Sigmoid colon (tissue), 6 donors: ENCODE measurements at regions not wholly inside any gene's neighbourhood (a gene's known extent, or its start where the extent isn't known, plus 50 kb on each side); places are given as distances from the start of the nearest gene placed in this dataset.

Experiments
- DNase-seq: peaks from one replicate; pipeline ENCODE4 v3.0.0-alpha.2; 2019
- H3K27ac ChIP-seq, 4 donors: fragments of 200-600 bp; sonication (generic); one replicate each; pipeline ENCODE4 v1.5.1; 2016 to 2019; ENCODE audit warnings: mild to moderate bottlenecking in 1 of 4
- H3K27me3 ChIP-seq, 3 donors: fragments of 200-600 bp; sonication (generic); one replicate each; pipeline ENCODE4 v1.5.1; 2019; ENCODE audit warnings: mild to moderate bottlenecking in 1 of 3
- H3K36me3 ChIP-seq, 4 donors: fragments of 200-600 bp; sonication (generic); one replicate each; pipeline ENCODE4 v1.5.1; 2016 to 2019
- H3K4me1 ChIP-seq, 4 donors: fragments of 200-600 bp; sonication (generic); one replicate each; pipeline ENCODE4 v1.5.1; 2017 to 2019
- H3K4me3 ChIP-seq, 4 donors: fragments of 200-600 bp; sonication (generic); one replicate each; pipeline ENCODE4 v1.5.1; 2017 to 2019; ENCODE audit warnings: mild to moderate bottlenecking in 2 of 4, moderate library complexity in 1 of 4
- H3K9me3 ChIP-seq, 4 donors: fragments of 200-600 bp in 3 of 4; sonication (generic) in 3 of 4; one replicate each; pipeline versions ENCODE4 v1.5.1 to v1.6.1; 2013 to 2019
- EP300 ChIP-seq, 4 donors: sonication (generic); formaldehyde crosslinking; IDR thresholded peaks; one replicate each; pipeline ENCODE4 v1.6.1; 2017; ENCODE audit warnings: antibody characterized with exemption in 4 of 4
- POLR2A ChIP-seq, 2 donors: fragments of 450-650 bp; IDR thresholded peaks; one replicate each; pipeline ENCODE4 v1.6.1; 2016; ENCODE audit warnings: antibody characterized with exemption in 2 of 2, mild to moderate bottlenecking in 2 of 2, moderate library complexity in 2 of 2
- POLR2AphosphoS5 ChIP-seq, 4 donors: sonication (generic); formaldehyde crosslinking; IDR thresholded peaks; one replicate each; pipeline ENCODE4 v1.6.1; 2017; ENCODE audit warnings: antibody characterized with exemption in 4 of 4
- WGBS, 2 donors: extraction: QIAGEN DNeasy Blood & Tissue Kit; methylation state at CpG; one replicate each; pipeline ENCODE4 v1.1.7; 2013; 5-methylcytosine and 5-hydroxymethylcytosine counted together
- intact Hi-C: fragments of 100-400 bp; cut with DNase I; formaldehyde crosslinking; loops from one replicate; pipeline ENCODE4 v1.15.1; 2023
- TF ChIP-seq, protein P1 (sequence below), 4 experiments: fragments of 450-650 bp in 3 of 4; fragments of 200-600 bp in 1 of 4; IDR thresholded peaks; one replicate each; pipeline ENCODE4 v1.5.1; 2016 to 2019; ENCODE audit warnings: antibody characterized with exemption in 4 of 4, mild to moderate bottlenecking in 3 of 4, moderate library complexity in 2 of 4
- donor health status: healthy with polysubstance abuse.
- donor health status: healthy.

DNA sequence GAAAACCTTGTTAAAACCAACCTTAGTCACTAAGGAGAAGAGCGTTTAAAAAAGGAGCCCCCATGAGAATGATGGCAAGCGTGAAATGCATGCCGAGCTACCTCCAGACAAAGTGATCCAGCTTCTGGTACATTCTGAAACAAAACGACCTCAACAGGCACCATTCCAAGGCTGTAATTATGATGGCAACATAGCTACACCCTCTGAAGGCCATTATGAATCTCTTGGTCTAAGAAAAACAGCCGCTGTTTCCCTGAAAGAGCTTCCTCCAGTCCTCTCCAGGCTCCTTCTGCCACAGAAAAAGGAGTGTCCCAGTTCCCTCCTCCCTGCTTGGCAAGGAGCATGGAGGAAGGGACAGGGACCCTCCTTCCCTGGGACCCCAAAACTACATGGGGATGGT lies 50.0 kb upstream of the ABLIM1 start:
- intact Hi-C loops: loop anchor here (10.0 kb wide), 1 partner anchor 77 kb away; no protein-coding TSS in a partner anchor
- Histone ChIP-seq H3K36me3 (no peaks in the 10 kb centered on the region), H3K4me3 (no peak overlapping the region), H3K27ac (no peak overlapping the region), H3K9me3 (no peaks in the 10 kb centered on the region), H3K4me1 (peaks cover 0 to 3% (median under 1%) of the 10 kb centered on the region in 4 donors), H3K27me3 (no peaks in the 10 kb centered on the region)
- TF ChIP-seq EP300 (IDR thresholded peaks at IDR 0.05): no peak
- TF ChIP-seq, protein P1, sequence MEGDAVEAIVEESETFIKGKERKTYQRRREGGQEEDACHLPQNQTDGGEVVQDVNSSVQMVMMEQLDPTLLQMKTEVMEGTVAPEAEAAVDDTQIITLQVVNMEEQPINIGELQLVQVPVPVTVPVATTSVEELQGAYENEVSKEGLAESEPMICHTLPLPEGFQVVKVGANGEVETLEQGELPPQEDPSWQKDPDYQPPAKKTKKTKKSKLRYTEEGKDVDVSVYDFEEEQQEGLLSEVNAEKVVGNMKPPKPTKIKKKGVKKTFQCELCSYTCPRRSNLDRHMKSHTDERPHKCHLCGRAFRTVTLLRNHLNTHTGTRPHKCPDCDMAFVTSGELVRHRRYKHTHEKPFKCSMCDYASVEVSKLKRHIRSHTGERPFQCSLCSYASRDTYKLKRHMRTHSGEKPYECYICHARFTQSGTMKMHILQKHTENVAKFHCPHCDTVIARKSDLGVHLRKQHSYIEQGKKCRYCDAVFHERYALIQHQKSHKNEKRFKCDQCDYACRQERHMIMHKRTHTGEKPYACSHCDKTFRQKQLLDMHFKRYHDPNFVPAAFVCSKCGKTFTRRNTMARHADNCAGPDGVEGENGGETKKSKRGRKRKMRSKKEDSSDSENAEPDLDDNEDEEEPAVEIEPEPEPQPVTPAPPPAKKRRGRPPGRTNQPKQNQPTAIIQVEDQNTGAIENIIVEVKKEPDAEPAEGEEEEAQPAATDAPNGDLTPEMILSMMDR (IDR thresholded peaks at IDR 0.05): no peak
- no peak for TF ChIP-seq POLR2AphosphoS5 (IDR thresholded peaks at IDR 0.05)
- no peak for TF ChIP-seq POLR2A (IDR thresholded peaks at IDR 0.05)
- WGBS, 2 donors: 59 to 83% methylated on average over 5 of the region's 5 CpGs
- DNase-seq: no peak

DNA sequence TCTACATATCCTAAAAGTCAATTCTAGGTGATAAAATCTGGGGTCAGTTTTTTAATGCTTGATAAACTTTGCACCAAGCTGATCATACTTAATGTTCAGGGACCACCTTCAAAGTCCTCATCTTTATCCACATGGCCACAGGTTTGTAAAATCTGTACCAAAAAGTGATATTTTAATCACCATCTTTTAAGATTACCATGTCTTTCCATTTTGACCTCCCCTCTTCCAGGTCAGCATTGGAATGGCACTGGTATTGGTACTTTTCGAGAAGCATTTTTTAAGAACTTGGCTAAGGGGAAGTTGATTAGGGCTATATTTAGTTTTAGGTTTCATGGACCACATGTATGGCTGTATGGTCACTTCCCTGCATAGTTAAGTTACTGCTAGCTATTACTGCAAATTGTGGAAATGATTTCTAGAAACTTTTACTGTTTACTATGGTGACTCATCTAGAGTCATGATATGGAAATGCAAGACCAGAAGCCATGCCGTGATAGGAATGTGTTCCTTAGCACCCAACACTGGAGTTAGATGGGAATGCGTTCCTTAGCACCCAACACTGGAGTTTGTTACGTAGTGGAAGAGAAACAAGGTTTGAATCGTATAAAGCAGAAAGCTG lies 50.8 kb upstream of the ABLIM1 start:
- 74 to 83% methylated on average over 5 of the region's 5 CpGs for WGBS, 2 donors
- Histone ChIP-seq H3K27me3 (no peaks in the 10 kb centered on the region), H3K9me3 (no peaks in the 10 kb centered on the region), H3K4me1 (peaks cover 0 to 10% (median 4%) of the 10 kb centered on the region in 4 donors), H3K36me3 (no peaks in the 10 kb centered on the region), H3K27ac (no peak overlapping the region), H3K4me3 (no peak overlapping the region)
- DNase-seq: no peak
- intact Hi-C loops: loop anchor here (10.0 kb wide), 1 partner anchor 76 kb away; no protein-coding TSS in a partner anchor
- TF ChIP-seq POLR2AphosphoS5 (IDR thresholded peaks at IDR 0.05) (no peak), EP300 (IDR thresholded peaks at IDR 0.05) (no peak), POLR2A (IDR thresholded peaks at IDR 0.05) (no peak)
- TF ChIP-seq, protein P1 (IDR thresholded peaks at IDR 0.05): no peak

GRCh38 chr10:114709984-114710383 lies 51.9 kb upstream of the ABLIM1 start:
- no peaks in the 10 kb centered on the region for H3K36me3 ChIP-seq
- TF ChIP-seq POLR2A (IDR thresholded peaks at IDR 0.05): no peak
- TF ChIP-seq POLR2AphosphoS5 (IDR thresholded peaks at IDR 0.05): no peak
- TF ChIP-seq EP300 (IDR thresholded peaks at IDR 0.05): no peak
- TF ChIP-seq, protein P1 (IDR thresholded peaks at IDR 0.05): no peak
- no peaks in the 10 kb centered on the region for H3K9me3 ChIP-seq
- no peak for DNase-seq
- intact Hi-C loops: loop anchor here (10.0 kb wide), 1 partner anchor 75 kb away; no protein-coding TSS in a partner anchor
- peaks cover 0 to 22% (median 16%) of the 10 kb centered on the region in 4 donors for H3K4me1 ChIP-seq
- no peaks in the 10 kb centered on the region for H3K27me3 ChIP-seq
- no peak overlapping the region for H3K27ac ChIP-seq
- no peak overlapping the region for H3K4me3 ChIP-seq
- 93 to 95% methylated on average over 2 of the region's 2 CpGs for WGBS, 2 donors

DNA sequence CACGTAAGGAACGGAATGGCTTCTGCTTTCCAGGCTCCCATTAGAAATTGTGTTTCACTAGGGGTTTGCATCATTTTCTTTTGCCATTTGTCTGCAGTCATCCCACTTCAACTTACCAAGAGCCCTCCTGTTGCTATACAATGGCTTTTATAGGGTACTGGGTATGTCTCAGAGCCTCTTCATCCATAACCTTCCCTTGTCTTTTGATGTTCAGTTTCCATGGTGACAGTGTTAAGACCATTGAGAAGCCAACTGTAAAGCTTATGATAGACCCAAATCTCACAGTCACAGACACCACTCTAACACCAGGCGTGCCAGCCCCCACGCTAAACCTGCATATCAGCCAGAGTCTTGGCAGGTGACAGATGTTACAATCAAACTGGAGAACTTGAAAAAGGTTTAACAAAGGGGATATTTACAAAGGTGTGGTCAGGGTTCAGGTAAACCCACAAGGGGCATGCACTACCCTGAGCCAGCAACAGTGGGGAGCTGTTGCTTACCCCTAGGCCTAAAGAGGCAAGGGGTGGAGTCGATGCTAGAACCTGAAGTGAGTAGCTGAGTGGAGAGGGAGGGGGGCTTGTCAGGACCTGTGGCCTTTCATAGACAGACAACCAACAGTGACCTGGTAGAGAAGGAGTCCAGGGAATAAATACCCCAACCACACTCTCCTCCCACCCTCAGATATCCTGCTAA lies 53.2 kb upstream of the ABLIM1 start:
- no peak for DNase-seq
- Histone ChIP-seq H3K27me3 (no peaks in the 10 kb centered on the region), H3K27ac (no peak overlapping the region), H3K4me1 (peaks cover 0 to 28% (median 21%) of the 10 kb centered on the region in 4 donors), H3K4me3 (no peak overlapping the region), H3K9me3 (no peaks in the 10 kb centered on the region), H3K36me3 (no peaks in the 10 kb centered on the region)
- TF ChIP-seq POLR2A (IDR thresholded peaks at IDR 0.05) (no peak), EP300 (IDR thresholded peaks at IDR 0.05) (no peak), POLR2AphosphoS5 (IDR thresholded peaks at IDR 0.05) (no peak)
- TF ChIP-seq, protein P1 (IDR thresholded peaks at IDR 0.05): no peak
- intact Hi-C loops: no loop called here
- WGBS, 2 donors: 88 to 95% methylated on average over 5 of the region's 5 CpGs
